ENCODE measurements at regions not wholly inside any gene's neighbourhood (a gene's known extent, or its start where the extent isn't known, plus 50 kb on each side); places are given as distances from the start of the nearest gene placed in this dataset.

- TF ChIP-seq CTCF (IDR thresholded peaks at IDR 0.05; ENCODE audit: borderline replicate concordance, extremely low read depth, low read length, poor library complexity, severe bottlenecking) (no peak), EZH2 (IDR thresholded peaks at IDR 0.05; ENCODE audit: borderline replicate concordance, low read depth, low read length, severe bottlenecking) (no peak)
Observed at GRCh38 chr14:95458906-95459305, 57.5 kb downstream of the SYNE3 start.

Measured in DND-41 (cell line).